Tibial nerve (tissue), 4 donors: ENCODE measurements at regions not wholly inside any gene's neighbourhood (a gene's known extent, or its start where the extent isn't known, plus 50 kb on each side); places are given as distances from the start of the nearest gene placed in this dataset.

Experiments used
- DNase-seq, 2 donors: peaks; one replicate each; pipeline ENCODE4 v3.0.0-alpha.2; 2019; ENCODE audit warnings: low spot score in 2 of 2
- H3K27ac ChIP-seq, 4 donors: fragments of 200-600 bp; sonication (generic) in 3 of 4; one replicate each; pipeline ENCODE4 v1.5.1; 2017 to 2019; ENCODE audit warnings: mild to moderate bottlenecking in 1 of 4
- H3K27me3 ChIP-seq, 2 donors: fragments of 200-600 bp; sonication (generic) in 1 of 2; one replicate each; pipeline versions ENCODE4 v1.5.1 to v1.6.0; 2017 to 2019
- H3K36me3 ChIP-seq, 3 donors: fragments of 200-600 bp; sonication (generic); one replicate each; pipeline ENCODE4 v1.5.1; 2018 to 2019
- H3K4me1 ChIP-seq, 4 donors: fragments of 200-600 bp; sonication (generic) in 3 of 4; one replicate each; pipeline ENCODE4 v1.5.1; 2017 to 2019
- H3K4me3 ChIP-seq, 4 donors: fragments of 200-600 bp; sonication (generic) in 3 of 4; one replicate each; pipeline ENCODE4 v1.5.1; 2017 to 2019; ENCODE audit warnings: mild to moderate bottlenecking in 1 of 4, moderate library complexity in 1 of 4
- H3K9me3 ChIP-seq, 4 donors: fragments of 200-600 bp; sonication (generic) in 3 of 4; one replicate each; pipeline ENCODE4 v1.5.1; 2017 to 2019
- EP300 ChIP-seq, 2 donors: sonication (generic); formaldehyde crosslinking; IDR thresholded peaks; one replicate each; pipeline ENCODE4 v1.6.1; 2017; ENCODE audit warnings: antibody characterized with exemption in 2 of 2, mild to moderate bottlenecking in 1 of 2
- POLR2A ChIP-seq, 2 donors: fragments of 450-650 bp; IDR thresholded peaks; one replicate each; pipeline ENCODE4 v1.6.1; 2017; ENCODE audit warnings: antibody characterized with exemption in 2 of 2, mild to moderate bottlenecking in 2 of 2, moderate library complexity in 2 of 2
- WGBS, 2 donors: methylation state at CpG; one replicate each; pipeline ENCODE4 v1.1.5; 2018; 5-methylcytosine and 5-hydroxymethylcytosine counted together
- TF ChIP-seq, protein P1 (sequence below), 5 experiments: fragments of 200-600 bp in 3 of 5; fragments of 450-650 bp in 2 of 5; sonication (generic) in 3 of 5; IDR thresholded peaks; one replicate each; pipeline ENCODE4 v1.5.1; 2016 to 2019; ENCODE audit warnings: antibody characterized with exemption in 5 of 5, mild to moderate bottlenecking in 3 of 5, moderate library complexity in 2 of 5

DNA sequence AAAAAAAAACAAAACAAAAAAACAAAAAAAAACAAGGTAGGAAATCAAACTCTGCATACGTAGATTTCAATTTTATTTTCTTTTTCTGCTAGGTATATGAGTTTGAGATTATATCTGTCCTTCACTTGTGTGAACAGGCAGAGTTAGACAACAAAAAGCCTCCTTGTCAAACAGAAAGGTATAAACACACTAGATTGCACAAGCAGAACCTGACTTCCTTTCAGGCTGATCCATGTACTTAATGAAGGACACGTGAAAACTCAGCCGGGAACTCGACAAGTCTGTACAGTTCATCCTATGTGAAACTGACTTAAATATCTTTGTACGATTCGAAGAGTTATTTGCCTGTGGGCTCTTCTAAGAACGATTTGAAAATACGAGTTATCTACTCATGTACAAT, 254.1 kb downstream of the ARL4A start:
- no peaks in the 10 kb centered on the region for H3K36me3 ChIP-seq
- peaks cover 0 to 5% (median 0%) of the 10 kb centered on the region in 4 donors for H3K4me1 ChIP-seq
- TF ChIP-seq EP300 (IDR thresholded peaks at IDR 0.05) (no peak), POLR2A (IDR thresholded peaks at IDR 0.05) (no peak)
- TF ChIP-seq, protein P1, sequence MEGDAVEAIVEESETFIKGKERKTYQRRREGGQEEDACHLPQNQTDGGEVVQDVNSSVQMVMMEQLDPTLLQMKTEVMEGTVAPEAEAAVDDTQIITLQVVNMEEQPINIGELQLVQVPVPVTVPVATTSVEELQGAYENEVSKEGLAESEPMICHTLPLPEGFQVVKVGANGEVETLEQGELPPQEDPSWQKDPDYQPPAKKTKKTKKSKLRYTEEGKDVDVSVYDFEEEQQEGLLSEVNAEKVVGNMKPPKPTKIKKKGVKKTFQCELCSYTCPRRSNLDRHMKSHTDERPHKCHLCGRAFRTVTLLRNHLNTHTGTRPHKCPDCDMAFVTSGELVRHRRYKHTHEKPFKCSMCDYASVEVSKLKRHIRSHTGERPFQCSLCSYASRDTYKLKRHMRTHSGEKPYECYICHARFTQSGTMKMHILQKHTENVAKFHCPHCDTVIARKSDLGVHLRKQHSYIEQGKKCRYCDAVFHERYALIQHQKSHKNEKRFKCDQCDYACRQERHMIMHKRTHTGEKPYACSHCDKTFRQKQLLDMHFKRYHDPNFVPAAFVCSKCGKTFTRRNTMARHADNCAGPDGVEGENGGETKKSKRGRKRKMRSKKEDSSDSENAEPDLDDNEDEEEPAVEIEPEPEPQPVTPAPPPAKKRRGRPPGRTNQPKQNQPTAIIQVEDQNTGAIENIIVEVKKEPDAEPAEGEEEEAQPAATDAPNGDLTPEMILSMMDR (IDR thresholded peaks at IDR 0.05) = no peak
- H3K27ac ChIP-seq = no peak overlapping the region
- H3K4me3 ChIP-seq = no peak overlapping the region
- H3K27me3 ChIP-seq = no peaks in the 10 kb centered on the region
- no peak for DNase-seq
- peaks cover 0 to 11% (median 0%) of the 10 kb centered on the region in 4 donors for H3K9me3 ChIP-seq
- WGBS, 2 donors = 93 to 95% methylated on average over 8 of the region's 8 CpGs

DNA sequence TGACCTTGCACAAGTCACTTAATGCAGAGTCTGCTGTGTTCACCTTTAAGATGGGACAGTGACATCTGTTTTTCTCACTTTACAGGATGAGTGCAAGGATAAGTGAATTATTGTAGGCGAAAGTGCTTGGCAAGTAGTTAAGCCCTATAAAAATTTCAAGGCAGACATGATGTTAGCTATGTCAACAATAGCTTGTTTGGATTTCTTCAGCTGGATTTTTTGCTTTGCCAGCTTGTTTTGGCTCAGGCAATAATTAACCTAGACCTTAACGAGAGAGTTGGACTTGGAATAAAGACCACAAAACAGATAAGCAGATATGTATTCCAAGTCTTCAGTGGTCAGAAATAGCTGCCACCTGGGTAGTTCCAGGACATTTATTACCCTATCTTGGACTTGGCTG, 255.2 kb downstream of the ARL4A start:
- Histone ChIP-seq H3K27ac (no peak overlapping the region), H3K4me1 (peaks cover 0 to 5% (median 0%) of the 10 kb centered on the region in 4 donors), H3K9me3 (peaks cover 0 to 11% (median 0%) of the 10 kb centered on the region in 4 donors), H3K36me3 (no peaks in the 10 kb centered on the region), H3K4me3 (no peak overlapping the region), H3K27me3 (no peaks in the 10 kb centered on the region)
- DNase-seq = no peak
- TF ChIP-seq, protein P1 (IDR thresholded peaks at IDR 0.05) = no peak
- TF ChIP-seq EP300 (IDR thresholded peaks at IDR 0.05) = no peak
- no peak for TF ChIP-seq POLR2A (IDR thresholded peaks at IDR 0.05)
- 33 to 38% methylated on average over 2 of the region's 2 CpGs for WGBS, 2 donors

DNA sequence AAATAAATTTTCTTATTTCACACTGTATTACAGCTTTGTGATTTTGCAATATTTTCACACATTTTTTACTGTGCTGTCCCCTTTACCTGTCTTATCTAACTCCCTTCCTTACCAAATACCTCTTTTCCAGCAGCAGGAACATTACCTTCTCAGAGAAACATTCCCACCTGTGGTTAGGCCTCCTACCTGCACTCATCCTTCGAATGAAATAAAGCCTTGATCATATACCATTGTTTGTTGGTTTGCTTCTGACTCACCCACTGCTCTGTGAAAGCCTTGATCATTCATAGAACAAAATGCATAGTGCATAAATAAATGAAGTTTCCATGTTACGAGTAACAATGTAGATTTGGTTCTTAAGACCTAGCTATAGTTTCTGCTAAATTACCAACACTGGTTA, 256.3 kb downstream of the ARL4A start:
- WGBS, 2 donors = 88 to 89% methylated on average over 2 of the region's 2 CpGs
- TF ChIP-seq POLR2A (IDR thresholded peaks at IDR 0.05) = no peak
- no peak for TF ChIP-seq EP300 (IDR thresholded peaks at IDR 0.05)
- TF ChIP-seq, protein P1 (IDR thresholded peaks at IDR 0.05) = no peak
- no peak overlapping the region for H3K27ac ChIP-seq
- H3K27me3 ChIP-seq = no peaks in the 10 kb centered on the region
- H3K4me1 ChIP-seq = peaks cover 0 to 5% (median 0%) of the 10 kb centered on the region in 4 donors
- DNase-seq = no peak
- H3K9me3 ChIP-seq = peaks cover 0 to 11% (median 0%) of the 10 kb centered on the region in 4 donors
- H3K36me3 ChIP-seq = no peaks in the 10 kb centered on the region
- no peak overlapping the region for H3K4me3 ChIP-seq

DNA sequence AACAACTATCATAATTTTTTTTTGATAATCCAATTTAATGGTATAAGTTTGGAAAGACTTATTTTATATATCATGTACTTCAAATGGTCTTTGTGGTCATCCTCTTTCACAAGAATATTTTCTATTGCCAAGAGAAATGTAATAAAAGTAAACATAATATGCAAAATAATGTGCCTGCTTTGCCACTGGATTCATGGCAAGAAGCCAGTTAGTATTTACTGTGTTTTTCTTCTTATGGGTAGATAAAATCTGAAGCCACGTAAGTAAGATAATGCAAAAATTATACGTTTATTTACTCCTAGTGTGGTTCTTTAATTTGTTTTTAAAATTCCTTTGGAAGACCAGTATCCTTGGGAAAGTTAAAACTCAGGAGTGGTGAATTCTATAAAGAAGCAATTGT, 258.5 kb downstream of the ARL4A start:
- no peaks in the 10 kb centered on the region for H3K36me3 ChIP-seq
- H3K4me1 ChIP-seq = peaks cover 0 to 11% (median 0%) of the 10 kb centered on the region in 4 donors
- no peak overlapping the region for H3K27ac ChIP-seq
- no peak overlapping the region for H3K4me3 ChIP-seq
- no peaks in the 10 kb centered on the region for H3K9me3 ChIP-seq
- TF ChIP-seq EP300 (IDR thresholded peaks at IDR 0.05) = no peak
- TF ChIP-seq, protein P1 (IDR thresholded peaks at IDR 0.05) = no peak
- no peak for TF ChIP-seq POLR2A (IDR thresholded peaks at IDR 0.05)
- 52 to 71% methylated on average over 2 of the region's 2 CpGs for WGBS, 2 donors
- no peaks in the 10 kb centered on the region for H3K27me3 ChIP-seq
- DNase-seq = no peak

DNA sequence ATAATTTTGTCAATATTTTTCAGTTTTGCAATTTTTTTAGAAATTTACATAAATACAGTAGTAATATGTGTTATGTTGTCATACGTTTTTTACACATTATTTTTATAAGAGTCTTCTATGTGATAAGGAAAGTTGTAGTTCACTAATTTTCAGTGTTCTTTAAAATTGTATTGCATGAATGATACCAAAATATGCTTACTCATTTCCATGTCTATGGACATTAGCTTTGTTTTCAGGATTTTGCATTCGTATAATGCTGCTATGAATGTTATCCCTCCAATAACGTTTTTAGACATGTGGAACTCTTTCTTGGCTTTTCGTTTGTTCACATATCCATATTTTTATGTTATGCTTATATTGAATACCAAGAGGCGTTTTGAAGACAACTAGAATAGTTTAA, 260.0 kb downstream of the ARL4A start:
- H3K27ac ChIP-seq = no peak overlapping the region
- WGBS, 2 donors = 83 to 84% methylated on average over 5 of the region's 5 CpGs
- H3K4me3 ChIP-seq = no peak overlapping the region
- DNase-seq = no peak
- H3K9me3 ChIP-seq = no peaks in the 10 kb centered on the region
- TF ChIP-seq, protein P1 (IDR thresholded peaks at IDR 0.05) = no peak
- TF ChIP-seq POLR2A (IDR thresholded peaks at IDR 0.05) (no peak), EP300 (IDR thresholded peaks at IDR 0.05) (no peak)
- H3K36me3 ChIP-seq = no peaks in the 10 kb centered on the region
- no peaks in the 10 kb centered on the region for H3K27me3 ChIP-seq
- H3K4me1 ChIP-seq = peaks cover 0 to 7% (median 0%) of the 10 kb centered on the region in 4 donors
